Lower lobe of right lung (tissue), 2 donors: ENCODE measurements at regions not wholly inside any gene's neighbourhood (a gene's known extent, or its start where the extent isn't known, plus 50 kb on each side); places are given as distances from the start of the nearest gene placed in this dataset.

Experiments
- ATAC-seq, 2 donors: fragments of 200-7000 bp; cut with Tn5 transposase; one replicate each; pipeline ENCODE4 v1.9.1; 2020 to 2022; ENCODE audit warnings: mild to moderate bottlenecking in 2 of 2, moderate library complexity in 2 of 2
- DNase-seq: peaks from one replicate; pipeline ENCODE4 v3.0.0-alpha.2; 2020
- H3K27ac ChIP-seq: fragments of 200-600 bp; one replicate; pipeline ENCODE4 v1.8.0; 2022
- H3K27me3 ChIP-seq: fragments of 200-600 bp; one replicate; pipeline ENCODE4 v1.8.0; 2022; ENCODE audit warnings: low read depth
- H3K36me3 ChIP-seq: fragments of 200-600 bp; one replicate; pipeline ENCODE4 v1.8.0; 2022; ENCODE audit warnings: mild to moderate bottlenecking
- H3K4me1 ChIP-seq: fragments of 200-600 bp; one replicate; pipeline ENCODE4 v1.8.0; 2022
- H3K4me3 ChIP-seq: fragments of 200-600 bp; one replicate; pipeline ENCODE4 v1.8.0; 2022; ENCODE audit warnings: mild to moderate bottlenecking
- H3K9me3 ChIP-seq: fragments of 200-600 bp; one replicate; pipeline ENCODE4 v1.8.0; 2022
- CTCF ChIP-seq: fragments of 200-600 bp; IDR thresholded peaks from one replicate; pipeline ENCODE4 v1.8.0; 2022; ENCODE audit warnings: antibody characterized with exemption, mild to moderate bottlenecking
- intact Hi-C: fragments of 100-400 bp; cut with DNase I; formaldehyde crosslinking; loops from one replicate; pipeline ENCODE4 v1.11.0; 2022
- donor health status: DM: no; HTN: yes; CAD: no; lungs with severe emphysema.

DNA sequence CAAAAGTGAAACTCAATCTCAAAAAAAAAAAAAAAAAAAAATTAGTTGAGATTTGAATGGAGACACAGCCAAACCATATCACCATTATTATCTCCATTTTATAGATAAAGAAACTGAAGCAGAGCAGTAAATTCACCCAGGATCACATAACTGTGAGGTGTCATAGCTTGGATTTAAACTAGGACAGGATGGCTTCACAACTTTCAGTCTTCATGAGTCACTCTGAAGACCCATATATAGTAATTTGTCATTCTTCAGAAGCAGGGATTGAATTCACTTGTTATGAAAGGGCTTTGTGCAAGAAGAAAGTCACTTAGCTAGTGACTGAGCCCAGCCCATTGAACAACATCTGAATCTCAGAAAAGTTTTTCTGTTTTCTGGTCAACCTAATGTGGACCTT lies 60.5 kb upstream of the LRIG1 start:
- Histone ChIP-seq H3K4me1 (no peaks in the 10 kb centered on the region), H3K27me3 (no peaks in the 10 kb centered on the region), H3K36me3 (no peaks in the 10 kb centered on the region), H3K9me3 (no peaks in the 10 kb centered on the region), H3K27ac (no peak overlapping the region), H3K4me3 (no peak overlapping the region)
- TF ChIP-seq CTCF, result no peak
- intact Hi-C loops, result no loop called here
- ATAC-seq (no peak), DNase-seq (no peak)

GRCh38 chr3:66565301-66565700 lies 64.5 kb upstream of the LRIG1 start:
- no peak for TF ChIP-seq CTCF

GRCh38 chr3:66567077-66567476 lies 66.3 kb upstream of the LRIG1 start:
- TF ChIP-seq CTCF, result no peak
- no peak for ATAC-seq
- H3K9me3 ChIP-seq, result no peaks in the 10 kb centered on the region
- intact Hi-C loops, result no loop called here
- no peaks in the 10 kb centered on the region for H3K27me3 ChIP-seq
- no peak for DNase-seq
- H3K36me3 ChIP-seq, result no peaks in the 10 kb centered on the region
- H3K27ac ChIP-seq, result no peak overlapping the region
- H3K4me1 ChIP-seq, result no peaks in the 10 kb centered on the region
- no peak overlapping the region for H3K4me3 ChIP-seq

More at GRCh38 chr3:66565301-66565700, 64.5 kb upstream of the LRIG1 start:
- H3K36me3 ChIP-seq, result no peaks in the 10 kb centered on the region
- no peaks in the 10 kb centered on the region for H3K4me1 ChIP-seq
- H3K27me3 ChIP-seq, result no peaks in the 10 kb centered on the region
- H3K27ac ChIP-seq, result no peak overlapping the region
- DNase-seq (no peak), ATAC-seq (no peak)
- no peak overlapping the region for H3K4me3 ChIP-seq
- intact Hi-C loops, result no loop called here
- no peaks in the 10 kb centered on the region for H3K9me3 ChIP-seq

- Histone ChIP-seq H3K36me3 (no peaks in the 10 kb centered on the region), H3K27me3 (no peaks in the 10 kb centered on the region), H3K4me3 (no peak overlapping the region), H3K27ac (no peak overlapping the region), H3K9me3 (no peaks in the 10 kb centered on the region), H3K4me1 (no peaks in the 10 kb centered on the region)
- no peak for TF ChIP-seq CTCF
- DNase-seq (no peak), ATAC-seq (no peak)
- intact Hi-C loops, result no loop called here
Observed at GRCh38 chr3:66572090-66572675, 71.4 kb upstream of the LRIG1 start.

- Histone ChIP-seq H3K36me3 (no peaks in the 10 kb centered on the region), H3K27ac (no peak overlapping the region), H3K9me3 (no peaks in the 10 kb centered on the region), H3K4me3 (no peak overlapping the region), H3K27me3 (no peaks in the 10 kb centered on the region), H3K4me1 (no peaks in the 10 kb centered on the region)
- intact Hi-C loops, result no loop called here
- ATAC-seq (no peak), DNase-seq (no peak)
- no peak for TF ChIP-seq CTCF
Observed at GRCh38 chr3:66572938-66573710, 72.3 kb upstream of the LRIG1 start.
